ENCODE measurements at regions not wholly inside any gene's neighbourhood (a gene's known extent, or its start where the extent isn't known, plus 50 kb on each side); places are given as distances from the start of the nearest gene placed in this dataset.

DNA sequence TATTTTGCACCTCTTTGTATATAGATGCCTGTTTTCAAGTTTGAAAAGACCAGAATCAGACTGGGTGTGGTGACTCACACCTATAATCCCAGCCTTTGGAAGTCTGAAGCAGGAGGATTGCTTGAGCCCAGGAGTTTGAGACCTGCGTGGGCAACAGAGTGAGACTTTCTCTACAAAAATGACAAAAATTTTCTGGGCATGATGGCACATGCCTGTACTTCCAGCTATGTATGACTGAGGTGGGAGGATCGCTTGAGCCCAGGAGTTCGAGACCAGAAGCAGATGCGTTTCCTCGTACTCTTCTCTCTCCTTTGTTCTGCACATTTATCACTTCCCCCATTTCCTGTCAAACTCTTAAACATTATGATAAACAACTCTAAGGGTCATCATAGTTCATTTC is 310.0 kb upstream of the SNX7 start:
- no peak for DNase-seq (ENCODE audit: low spot score)
- in situ Hi-C loops (cut with HindIII; ENCODE audit: low sequenced_read_pairs), result no loop called here

DNA sequence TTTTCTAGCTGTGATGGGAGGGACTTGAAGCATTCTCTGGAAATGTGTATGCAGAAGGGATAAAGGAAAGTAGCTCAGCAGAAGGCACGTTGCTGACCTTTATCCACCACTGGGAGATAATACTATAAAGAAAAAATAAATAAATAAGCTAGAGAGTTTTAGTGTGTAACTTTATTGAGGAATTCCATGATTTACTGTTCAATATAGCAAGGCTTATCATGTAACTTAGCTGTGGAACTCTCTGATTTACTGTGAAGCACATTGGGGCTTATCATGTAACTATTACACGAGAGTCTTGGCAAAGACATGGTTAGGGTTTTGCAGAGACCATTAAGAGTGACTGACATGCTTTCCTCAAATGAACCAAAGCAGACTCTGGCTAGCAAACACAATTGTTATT is 316.1 kb upstream of the SNX7 start:
- no peak for DNase-seq (ENCODE audit: low spot score)
- in situ Hi-C loops (cut with HindIII; ENCODE audit: low sequenced_read_pairs), result no loop called here

DNA sequence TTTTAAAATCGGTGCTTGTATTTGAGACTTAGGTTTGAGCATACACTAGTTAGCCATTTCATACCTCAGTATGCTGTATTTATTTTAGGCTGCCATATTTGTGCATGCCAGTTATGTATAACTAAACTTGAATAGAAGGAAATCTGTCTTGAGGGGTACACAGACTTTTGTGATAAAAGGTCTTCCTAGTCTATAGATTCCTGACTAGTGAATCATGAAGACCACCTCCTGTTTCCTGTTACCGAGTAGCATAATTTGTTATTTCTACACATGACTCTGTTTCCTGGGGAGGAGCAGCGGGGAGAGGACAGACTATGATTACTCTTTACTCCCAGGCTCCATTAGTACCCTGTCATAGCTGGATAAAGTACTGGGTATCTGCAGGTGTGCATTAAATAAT is 316.8 kb upstream of the SNX7 start:
- in situ Hi-C loops (cut with HindIII; ENCODE audit: low sequenced_read_pairs), result no loop called here

DNA sequence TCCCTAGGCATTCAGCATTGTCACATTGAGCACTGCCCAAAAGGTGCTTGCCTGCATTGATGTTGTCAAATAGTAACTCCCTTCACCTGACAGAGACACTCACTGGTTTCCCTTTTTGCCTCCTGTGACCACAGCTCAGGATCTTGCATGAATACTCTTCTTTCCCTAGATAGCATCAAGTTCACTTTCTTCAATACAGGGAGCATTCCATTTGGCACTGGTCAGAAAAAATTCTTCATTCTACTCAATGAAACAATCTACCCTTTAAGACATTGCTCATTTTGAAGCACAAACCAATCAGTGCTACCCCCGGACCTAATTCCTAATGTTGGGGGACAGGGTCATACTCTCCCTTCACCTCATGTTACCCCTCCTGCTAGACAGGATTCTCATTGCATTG is 319.0 kb upstream of the SNX7 start:
- DNase-seq (ENCODE audit: low spot score), result no peak
- in situ Hi-C loops (cut with HindIII; ENCODE audit: low sequenced_read_pairs), result no loop called here

More for the DNA sequence above, 316.8 kb upstream of the SNX7 start:
- no peak for DNase-seq (ENCODE audit: low spot score)

DNA sequence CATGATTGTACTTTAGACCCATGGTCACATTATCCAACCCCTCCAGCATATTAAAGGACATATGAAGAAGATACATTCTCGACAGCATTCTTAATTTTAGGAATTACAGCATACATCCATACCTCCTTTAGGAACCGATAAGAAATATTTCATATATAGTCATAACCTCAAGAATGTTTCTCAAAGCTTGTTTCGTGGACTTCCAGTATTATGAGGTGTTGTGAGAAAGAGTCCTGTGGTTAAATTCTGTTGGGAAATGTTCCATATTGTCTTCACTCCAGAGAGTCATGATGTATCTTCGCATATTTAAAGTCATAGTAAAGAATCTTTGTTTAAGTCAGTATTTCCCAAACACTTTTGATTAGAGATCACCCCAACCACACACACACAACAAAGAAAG is 321.0 kb upstream of the SNX7 start:
- DNase-seq (ENCODE audit: low spot score), result no peak
- in situ Hi-C loops (cut with HindIII; ENCODE audit: low sequenced_read_pairs), result no loop called here

DNA sequence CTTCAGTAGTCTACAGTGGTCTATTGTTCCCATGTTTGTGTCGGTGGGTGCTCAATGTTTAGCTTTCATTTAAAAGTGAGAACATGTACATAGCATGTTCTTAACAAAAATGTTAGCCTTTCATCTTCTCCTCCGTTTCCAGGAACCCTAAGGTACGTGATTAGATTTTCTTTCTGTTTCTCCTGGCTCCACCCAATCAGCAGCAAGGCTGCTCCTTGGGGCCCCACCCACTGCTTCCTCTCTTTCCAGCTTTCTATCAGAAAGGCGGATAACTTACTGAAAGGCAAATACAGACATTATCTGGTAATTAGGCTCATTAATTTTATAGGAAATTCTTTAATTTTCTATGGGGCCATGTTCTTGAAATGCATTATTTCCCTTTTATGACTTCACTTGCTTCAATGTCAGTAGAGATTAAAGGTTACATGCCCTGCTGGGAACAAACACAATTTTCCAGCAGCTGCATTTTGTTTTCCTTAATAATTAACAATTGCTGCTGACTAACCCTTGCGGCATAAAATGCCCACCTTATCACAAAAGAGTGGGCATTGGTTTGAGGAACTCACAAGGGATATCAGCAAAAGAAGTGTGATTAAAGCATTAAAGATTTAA is 324.9 kb upstream of the SNX7 start:
- in situ Hi-C loops (cut with HindIII; ENCODE audit: low sequenced_read_pairs), result no loop called here
- no peak for DNase-seq (ENCODE audit: low spot score)

DNA sequence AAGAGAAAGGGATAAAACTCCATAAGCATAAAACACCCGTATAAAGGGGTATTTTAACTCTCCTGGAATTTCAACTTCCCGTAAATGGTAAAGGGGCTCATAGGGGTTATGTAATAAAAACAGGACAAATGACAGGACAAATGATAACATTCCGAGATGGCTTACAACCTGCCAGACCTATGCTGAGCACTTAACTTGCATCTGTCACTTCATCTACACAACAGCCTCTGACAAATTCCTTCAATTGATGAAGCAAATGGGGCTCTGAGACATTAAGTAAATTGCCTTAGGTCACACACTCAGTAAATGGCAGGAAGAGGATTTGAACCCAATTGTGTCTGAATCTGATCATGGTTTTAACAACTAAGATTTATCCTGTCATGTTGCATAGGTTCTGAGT is 327.6 kb upstream of the SNX7 start:
- in situ Hi-C loops (cut with HindIII; ENCODE audit: low sequenced_read_pairs), result no loop called here
- no peak for DNase-seq (ENCODE audit: low spot score)

DNA sequence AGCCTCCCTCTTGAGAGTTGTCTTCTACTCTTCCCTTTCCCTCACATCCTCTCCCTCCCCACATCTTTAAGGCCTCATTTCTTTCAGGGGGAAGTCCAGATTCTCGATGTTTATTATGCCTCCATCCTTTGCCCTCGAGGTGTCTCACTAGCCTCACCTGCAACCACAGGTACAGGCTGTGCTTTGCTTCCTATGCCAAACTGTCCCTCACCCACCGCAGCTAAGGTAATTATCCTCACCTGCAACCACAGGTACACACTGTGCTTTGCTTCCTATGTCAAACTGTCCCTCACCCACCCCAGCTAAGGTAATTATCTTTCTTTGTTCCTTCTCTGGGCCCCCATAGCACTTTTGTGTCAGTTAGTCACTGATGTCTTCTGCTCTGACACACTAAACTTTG is 328.1 kb upstream of the SNX7 start:
- DNase-seq (ENCODE audit: low spot score), result no peak
- in situ Hi-C loops (cut with HindIII; ENCODE audit: low sequenced_read_pairs), result no loop called here

DNA sequence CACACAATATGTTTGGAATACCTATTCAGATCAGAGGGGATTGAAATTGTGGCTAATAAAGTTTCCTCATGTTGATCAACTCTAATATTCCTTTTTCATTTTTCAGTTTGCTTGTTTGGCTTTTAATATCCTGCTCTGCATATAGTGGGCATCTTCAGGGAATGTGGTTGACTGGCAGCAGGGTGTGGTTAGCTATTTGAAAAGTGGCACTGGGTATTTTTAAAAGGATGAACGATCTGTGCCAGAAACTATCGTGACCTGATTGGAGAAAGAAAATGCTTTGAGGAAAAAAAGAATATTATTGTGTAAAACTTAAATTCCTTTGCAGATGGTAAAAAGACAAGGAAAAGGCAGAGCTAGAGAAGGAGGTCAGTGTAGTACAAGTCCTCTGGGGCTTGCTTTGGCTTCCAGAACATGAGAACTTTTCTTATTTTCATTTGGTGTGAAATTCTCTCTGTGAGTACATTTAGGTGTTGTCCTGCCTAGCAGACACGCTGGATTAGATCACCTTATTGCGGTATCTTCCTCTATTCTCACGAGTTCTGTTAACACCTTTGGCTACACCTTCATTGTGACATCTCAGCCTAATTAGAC is 329.7 kb upstream of the SNX7 start:
- in situ Hi-C loops (cut with HindIII; ENCODE audit: low sequenced_read_pairs), result no loop called here
- DNase-seq (ENCODE audit: low spot score), result no peak

DNA sequence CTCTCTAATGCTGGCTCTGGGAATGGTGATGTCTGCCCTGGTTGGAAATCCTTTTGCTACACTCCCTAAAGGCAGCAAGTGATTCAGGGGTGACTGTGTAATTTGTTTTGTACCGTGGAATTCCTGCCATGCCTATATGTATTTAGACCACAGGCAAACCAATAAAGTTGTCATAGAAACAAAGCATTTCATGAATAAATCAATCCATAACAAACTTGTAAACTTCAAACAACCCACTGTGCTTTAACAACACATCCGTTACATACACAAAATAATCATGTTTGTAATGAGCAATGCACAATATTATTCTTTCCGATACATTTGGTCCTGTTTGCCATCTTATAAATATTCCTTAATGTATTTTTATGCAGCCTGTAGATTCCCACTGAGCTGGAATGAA is 330.3 kb upstream of the SNX7 start:
- in situ Hi-C loops (cut with HindIII; ENCODE audit: low sequenced_read_pairs), result no loop called here
- DNase-seq (ENCODE audit: low spot score), result no peak

DNA sequence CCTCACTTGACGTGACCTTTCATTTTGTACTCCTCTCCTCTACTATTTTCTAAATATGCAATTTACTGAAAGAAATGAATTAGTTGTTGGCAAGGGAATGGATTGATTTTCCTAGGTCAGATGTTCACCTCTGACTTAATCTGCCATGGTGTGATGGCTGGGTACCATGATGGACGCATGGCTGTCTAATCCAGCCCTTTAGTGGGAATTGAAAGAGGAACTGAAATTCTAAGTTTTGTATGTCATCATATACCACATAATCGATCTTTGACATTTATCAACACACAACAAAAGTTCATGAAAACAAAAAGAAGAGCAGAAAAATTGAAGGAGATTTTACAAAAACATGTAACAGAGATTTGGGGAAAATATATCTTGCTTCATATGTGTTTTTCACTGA is 331.3 kb upstream of the SNX7 start:
- no peak for DNase-seq (ENCODE audit: low spot score)
- in situ Hi-C loops (cut with HindIII; ENCODE audit: low sequenced_read_pairs), result no loop called here

DNA sequence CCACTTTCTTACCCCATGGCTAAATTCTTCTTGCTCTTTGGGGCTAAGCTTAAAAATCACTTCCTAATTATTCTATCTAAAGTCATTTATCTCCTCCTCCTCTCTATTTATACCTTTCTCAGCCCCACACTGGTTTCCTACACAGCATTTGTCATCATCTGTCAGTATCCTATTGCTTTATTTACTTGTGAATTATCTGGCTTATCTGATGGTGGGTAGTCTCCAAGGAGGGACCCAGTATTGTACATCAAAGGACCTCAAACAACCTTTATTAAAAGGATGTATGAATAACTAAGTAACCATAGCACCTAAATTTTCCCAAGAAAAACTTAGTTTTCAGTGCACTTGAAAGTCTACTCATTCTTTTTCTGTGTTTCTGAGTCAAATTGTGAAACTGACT is 332.7 kb upstream of the SNX7 start:
- in situ Hi-C loops (cut with HindIII; ENCODE audit: low sequenced_read_pairs), result no loop called here
- DNase-seq (ENCODE audit: low spot score), result no peak

DNA sequence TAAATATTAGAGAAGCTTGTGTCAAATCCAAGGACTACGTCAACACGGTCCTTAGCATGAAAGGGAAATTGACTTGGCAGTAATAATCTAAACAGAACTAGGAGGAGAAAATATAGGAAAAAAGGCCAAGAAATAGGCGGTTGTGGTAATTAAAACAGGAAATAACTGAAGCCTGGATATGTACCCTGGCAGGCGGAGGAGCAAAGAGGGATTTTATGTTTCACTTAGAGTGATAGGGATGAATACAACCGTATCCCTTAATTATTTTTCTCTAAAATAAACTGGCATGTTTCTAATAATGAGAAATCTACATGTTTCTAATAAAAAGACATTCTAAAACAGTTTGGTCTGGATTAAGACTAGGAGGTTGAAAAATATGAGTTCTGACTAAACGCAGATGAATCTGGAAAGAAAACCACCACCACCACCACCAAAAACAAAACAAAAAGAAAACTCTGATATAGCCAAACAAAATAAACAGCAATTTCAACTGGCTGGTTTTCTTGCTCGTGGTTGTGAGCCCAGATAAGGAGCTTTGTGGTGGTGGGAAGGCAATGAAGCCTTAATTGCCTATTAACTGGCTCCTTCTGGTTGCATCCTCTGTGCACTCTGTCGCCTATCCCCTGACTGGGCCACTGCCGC is 334.2 kb upstream of the SNX7 start:
- in situ Hi-C loops (cut with HindIII; ENCODE audit: low sequenced_read_pairs), result no loop called here

DNA sequence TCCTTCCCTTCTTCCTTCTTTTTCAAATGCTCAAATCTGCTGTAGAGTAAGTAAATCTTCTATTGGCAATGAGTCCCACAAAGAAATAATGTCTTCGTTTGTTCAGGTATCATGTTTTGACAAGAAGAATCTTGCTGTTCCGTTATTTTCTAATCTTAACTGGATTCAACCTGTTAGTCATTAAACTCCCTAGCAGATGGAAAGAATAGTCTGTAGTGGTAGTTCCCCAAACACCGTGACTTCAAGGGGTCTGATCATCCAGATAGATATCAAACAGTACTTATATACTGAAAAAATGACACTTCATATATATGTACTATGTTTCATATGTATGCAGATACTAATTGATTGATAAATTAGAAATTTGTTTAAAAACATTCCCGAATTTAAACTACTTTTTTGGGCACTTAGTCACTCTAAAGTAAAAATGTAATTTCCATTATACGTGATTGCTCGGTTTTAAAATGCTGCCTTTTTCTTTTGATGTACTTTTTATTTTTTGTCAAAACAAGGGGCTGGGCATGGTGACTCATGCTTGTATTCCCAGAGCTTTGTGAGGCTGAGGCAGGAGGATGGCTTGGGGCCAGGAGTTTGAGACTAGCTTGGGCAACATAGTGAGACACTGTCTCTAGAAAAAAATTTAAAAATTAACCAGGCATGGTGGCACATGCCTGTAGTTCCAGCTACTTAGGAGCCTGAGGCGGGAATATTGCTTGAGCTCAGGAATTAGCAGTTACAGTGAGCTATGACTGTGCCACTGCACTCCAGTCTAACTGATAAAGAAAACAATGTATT is 335.7 kb upstream of the SNX7 start:
- in situ Hi-C loops (cut with HindIII; ENCODE audit: low sequenced_read_pairs), result no loop called here
- no peak for DNase-seq (ENCODE audit: low spot score)

More for the DNA sequence above, 334.2 kb upstream of the SNX7 start:
- DNase-seq (ENCODE audit: low spot score), result no peak

DNA sequence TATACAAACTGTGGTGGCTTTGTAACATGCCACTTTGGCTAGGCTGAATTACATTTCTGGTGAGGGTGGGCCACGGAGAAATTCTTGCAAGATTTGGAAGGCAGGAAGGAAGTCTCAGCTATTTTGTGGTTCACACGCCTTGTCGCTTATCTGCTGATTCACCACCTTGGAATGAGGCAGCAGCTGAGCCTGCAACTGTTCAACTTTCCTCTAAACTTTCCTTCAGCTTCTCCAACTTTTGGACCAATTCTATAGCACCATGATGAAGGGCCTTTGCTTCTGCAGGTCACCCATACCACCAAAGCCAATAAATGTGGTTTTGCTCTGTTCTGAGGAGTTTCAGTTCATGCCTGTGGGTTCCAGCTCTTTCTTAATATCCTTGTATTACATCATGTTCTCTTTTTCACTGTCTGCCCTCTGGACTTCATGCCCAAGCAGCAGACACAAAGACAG is 337.6 kb upstream of the SNX7 start:
- in situ Hi-C loops (cut with HindIII; ENCODE audit: low sequenced_read_pairs), result no loop called here
- DNase-seq (ENCODE audit: low spot score), result no peak

DNA sequence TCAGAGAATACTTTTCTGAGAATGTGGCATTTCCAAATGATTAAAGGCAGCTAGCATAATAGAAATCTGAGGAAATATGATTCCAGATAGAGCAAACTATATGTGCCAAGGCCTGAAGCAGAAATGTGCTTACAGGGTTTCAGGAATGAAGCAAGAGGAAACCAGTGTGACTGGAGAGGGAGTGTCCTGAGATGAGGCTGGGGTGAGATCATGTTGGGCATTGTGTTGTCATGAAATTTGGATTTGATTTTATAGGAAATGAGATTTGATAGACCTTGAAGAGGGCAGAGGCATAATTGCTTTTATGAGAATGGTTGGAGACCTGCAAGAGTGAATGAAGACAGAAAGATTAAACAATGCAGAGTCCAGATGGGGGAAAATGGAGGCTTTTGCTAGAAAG is 338.1 kb upstream of the SNX7 start:
- in situ Hi-C loops (cut with HindIII; ENCODE audit: low sequenced_read_pairs), result no loop called here
- DNase-seq (ENCODE audit: low spot score), result no peak

DNA sequence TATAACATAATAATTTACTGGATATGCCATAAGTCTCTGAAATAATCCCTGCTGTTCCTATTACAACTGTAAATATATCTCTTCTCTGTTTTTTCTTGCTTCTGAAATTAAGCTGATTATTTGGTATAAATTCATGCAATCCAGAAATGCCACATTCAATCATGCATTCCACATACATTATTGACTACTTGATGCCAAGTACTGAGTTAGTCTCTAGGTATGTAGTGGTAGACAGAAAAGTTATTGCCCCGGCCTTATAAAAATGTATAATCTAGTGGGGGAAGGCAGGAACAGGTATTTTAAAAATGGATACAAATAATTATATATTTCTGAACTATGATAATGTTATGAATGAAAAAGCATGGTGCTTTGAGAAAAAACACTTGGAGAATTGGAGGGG is 338.6 kb upstream of the SNX7 start:
- DNase-seq (ENCODE audit: low spot score), result no peak
- in situ Hi-C loops (cut with HindIII; ENCODE audit: low sequenced_read_pairs), result no loop called here

DNA sequence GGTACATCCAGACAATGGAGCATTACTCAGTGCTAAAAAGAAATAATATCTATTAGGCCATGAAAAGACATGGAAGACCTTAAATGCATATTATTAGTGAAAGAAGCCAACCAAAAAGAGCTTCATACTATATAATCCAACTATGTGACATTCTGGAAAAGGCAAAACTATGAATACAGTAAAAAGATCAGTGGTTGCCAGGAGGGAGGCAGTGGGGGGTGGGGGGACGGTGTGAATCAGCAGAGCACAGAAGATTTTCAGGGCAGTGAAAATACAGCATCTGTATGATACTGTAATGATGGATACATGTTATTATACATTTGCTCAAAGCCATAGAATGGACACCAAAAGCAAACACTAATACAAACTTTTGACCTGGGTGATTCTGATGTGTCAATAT is 339.4 kb upstream of the SNX7 start:
- no peak for DNase-seq (ENCODE audit: low spot score)
- in situ Hi-C loops (cut with HindIII; ENCODE audit: low sequenced_read_pairs), result no loop called here

DNA sequence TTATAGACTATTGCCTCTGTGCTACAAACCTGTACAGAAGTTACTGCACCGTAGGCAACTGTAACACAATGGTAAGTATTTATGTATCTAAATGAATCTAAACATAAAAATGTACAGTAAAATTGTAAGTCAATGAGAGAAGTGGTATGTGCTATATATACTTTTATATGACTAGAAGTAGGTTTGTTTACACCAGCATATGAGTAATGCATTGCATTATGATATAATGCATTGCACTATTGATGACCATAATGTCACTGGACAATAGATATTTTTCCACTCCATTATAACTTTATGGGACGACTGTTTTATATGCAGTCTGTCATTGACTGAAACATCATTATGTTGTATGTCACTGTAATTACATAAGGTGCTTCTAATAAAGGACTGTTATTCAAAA is 340.3 kb upstream of the SNX7 start:
- DNase-seq (ENCODE audit: low spot score), result no peak
- in situ Hi-C loops (cut with HindIII; ENCODE audit: low sequenced_read_pairs), result no loop called here

DNA sequence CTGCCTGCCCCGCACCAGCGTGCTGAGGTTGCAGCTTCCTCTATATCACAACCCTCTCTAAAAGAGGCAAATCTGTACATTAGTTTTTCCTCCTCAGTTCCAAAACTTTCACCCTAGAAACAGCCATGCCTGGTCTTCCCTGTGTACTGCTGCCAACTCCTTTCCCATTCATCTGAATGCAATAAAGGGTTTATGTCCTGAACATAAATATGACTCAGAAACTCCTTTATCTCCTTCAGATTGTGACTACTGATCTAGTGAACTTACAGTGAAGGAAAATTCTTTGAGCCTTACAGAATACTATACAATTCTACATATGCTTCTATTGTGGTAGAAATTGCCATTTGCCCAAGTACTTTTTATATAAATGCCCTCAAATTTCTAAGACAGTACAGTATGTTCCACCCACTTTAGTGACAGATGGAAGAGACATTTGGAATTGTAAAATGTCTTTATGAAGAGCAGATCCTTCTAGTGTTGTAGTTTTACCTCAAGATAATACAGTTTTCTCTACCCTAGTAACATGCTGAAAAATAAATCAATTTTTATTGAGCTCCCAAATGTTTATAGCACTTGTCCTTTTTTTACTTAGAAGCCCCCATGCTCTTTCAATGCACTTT is 345.1 kb upstream of the SNX7 start:
- in situ Hi-C loops (cut with HindIII; ENCODE audit: low sequenced_read_pairs), result no loop called here
- no peak for DNase-seq (ENCODE audit: low spot score)
